Left lung (tissue), 4 donors: ENCODE measurements at regions not wholly inside any gene's neighbourhood (a gene's known extent, or its start where the extent isn't known, plus 50 kb on each side); places are given as distances from the start of the nearest gene placed in this dataset.

Source experiments
- ATAC-seq: fragments of 200-7000 bp; cut with Tn5 transposase; one replicate; pipeline ENCODE4 v1.9.1; 2020; ENCODE audit warnings: moderate library complexity
- DNase-seq, 4 donors: peaks; one replicate each; pipeline ENCODE4 v3.0.0-alpha.2; 2013 to 2020
- H3K27ac ChIP-seq, 2 donors: fragments of 200-600 bp; sonication (generic) in 1 of 2; one replicate each; pipeline versions ENCODE4 v1.5.0 to v1.8.0; 2020 to 2021
- H3K27me3 ChIP-seq, 2 donors: fragments of 200-600 bp; sonication (generic) in 1 of 2; one replicate each; pipeline versions ENCODE4 v1.5.0 to v1.8.0; 2020 to 2021
- H3K36me3 ChIP-seq, 2 donors: fragments of 200-600 bp; sonication (generic) in 1 of 2; one replicate each; pipeline versions ENCODE4 v1.5.0 to v1.8.0; 2020 to 2021
- H3K4me1 ChIP-seq, 2 donors: fragments of 200-600 bp; one replicate each; pipeline ENCODE4 v1.8.0; 2021
- H3K4me3 ChIP-seq, 2 donors: fragments of 200-600 bp; sonication (generic) in 1 of 2; one replicate each; pipeline versions ENCODE4 v1.5.0 to v1.8.0; 2020 to 2021; ENCODE audit warnings: mild to moderate bottlenecking in 1 of 2
- H3K9me3 ChIP-seq, 2 donors: fragments of 200-600 bp; sonication (generic) in 1 of 2; one replicate each; pipeline versions ENCODE4 v1.5.0 to v1.8.0; 2020 to 2021
- intact Hi-C, 2 donors: fragments of 100-400 bp; cut with DNase I; formaldehyde crosslinking; loops; one replicate each; pipeline versions ENCODE4 v1.11.2 to v1.14.2; 2022
- TF ChIP-seq, protein P1 (sequence below), 2 donors: fragments of 200-600 bp; sonication (generic) in 1 of 2; IDR thresholded peaks; one replicate each; pipeline versions ENCODE4 v1.5.0 to v1.8.0; 2021; ENCODE audit warnings: antibody characterized with exemption in 2 of 2
- donor health status: DM: no; HTN: yes; CAD: no.
- donor health status: DM: no; HTN: no; CAD: no.

GRCh38 chr20:57936636-57937385 is 227.0 kb upstream of the PMEPA1 start:
- intact Hi-C loops, result no loop called here
- Histone ChIP-seq H3K36me3 (no peaks in the 10 kb centered on the region), H3K9me3 (no peaks in the 10 kb centered on the region), H3K27me3 (peaks cover 0 to 6% of the 10 kb centered on the region in 2 donors), H3K4me1 (peaks cover 0 to 4% of the 10 kb centered on the region in 2 donors), H3K4me3 (no peak overlapping the region), H3K27ac (no peak overlapping the region)
- ATAC-seq (no peak), DNase-seq (no peak)
- TF ChIP-seq, protein P1, sequence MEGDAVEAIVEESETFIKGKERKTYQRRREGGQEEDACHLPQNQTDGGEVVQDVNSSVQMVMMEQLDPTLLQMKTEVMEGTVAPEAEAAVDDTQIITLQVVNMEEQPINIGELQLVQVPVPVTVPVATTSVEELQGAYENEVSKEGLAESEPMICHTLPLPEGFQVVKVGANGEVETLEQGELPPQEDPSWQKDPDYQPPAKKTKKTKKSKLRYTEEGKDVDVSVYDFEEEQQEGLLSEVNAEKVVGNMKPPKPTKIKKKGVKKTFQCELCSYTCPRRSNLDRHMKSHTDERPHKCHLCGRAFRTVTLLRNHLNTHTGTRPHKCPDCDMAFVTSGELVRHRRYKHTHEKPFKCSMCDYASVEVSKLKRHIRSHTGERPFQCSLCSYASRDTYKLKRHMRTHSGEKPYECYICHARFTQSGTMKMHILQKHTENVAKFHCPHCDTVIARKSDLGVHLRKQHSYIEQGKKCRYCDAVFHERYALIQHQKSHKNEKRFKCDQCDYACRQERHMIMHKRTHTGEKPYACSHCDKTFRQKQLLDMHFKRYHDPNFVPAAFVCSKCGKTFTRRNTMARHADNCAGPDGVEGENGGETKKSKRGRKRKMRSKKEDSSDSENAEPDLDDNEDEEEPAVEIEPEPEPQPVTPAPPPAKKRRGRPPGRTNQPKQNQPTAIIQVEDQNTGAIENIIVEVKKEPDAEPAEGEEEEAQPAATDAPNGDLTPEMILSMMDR (IDR thresholded peaks at IDR 0.05), result no peak

GRCh38 chr20:57934913-57935312 is 225.1 kb upstream of the PMEPA1 start:
- H3K9me3 ChIP-seq, result no peaks in the 10 kb centered on the region
- DNase-seq (no peak), ATAC-seq (no peak)
- peaks cover 0 to 4% of the 10 kb centered on the region in 2 donors for H3K4me1 ChIP-seq
- intact Hi-C loops, result no loop called here
- H3K27me3 ChIP-seq, result no peaks in the 10 kb centered on the region
- H3K27ac ChIP-seq, result no peak overlapping the region
- H3K4me3 ChIP-seq, result no peak overlapping the region
- TF ChIP-seq, protein P1 (IDR thresholded peaks at IDR 0.05), result no peak
- H3K36me3 ChIP-seq, result no peaks in the 10 kb centered on the region

DNA sequence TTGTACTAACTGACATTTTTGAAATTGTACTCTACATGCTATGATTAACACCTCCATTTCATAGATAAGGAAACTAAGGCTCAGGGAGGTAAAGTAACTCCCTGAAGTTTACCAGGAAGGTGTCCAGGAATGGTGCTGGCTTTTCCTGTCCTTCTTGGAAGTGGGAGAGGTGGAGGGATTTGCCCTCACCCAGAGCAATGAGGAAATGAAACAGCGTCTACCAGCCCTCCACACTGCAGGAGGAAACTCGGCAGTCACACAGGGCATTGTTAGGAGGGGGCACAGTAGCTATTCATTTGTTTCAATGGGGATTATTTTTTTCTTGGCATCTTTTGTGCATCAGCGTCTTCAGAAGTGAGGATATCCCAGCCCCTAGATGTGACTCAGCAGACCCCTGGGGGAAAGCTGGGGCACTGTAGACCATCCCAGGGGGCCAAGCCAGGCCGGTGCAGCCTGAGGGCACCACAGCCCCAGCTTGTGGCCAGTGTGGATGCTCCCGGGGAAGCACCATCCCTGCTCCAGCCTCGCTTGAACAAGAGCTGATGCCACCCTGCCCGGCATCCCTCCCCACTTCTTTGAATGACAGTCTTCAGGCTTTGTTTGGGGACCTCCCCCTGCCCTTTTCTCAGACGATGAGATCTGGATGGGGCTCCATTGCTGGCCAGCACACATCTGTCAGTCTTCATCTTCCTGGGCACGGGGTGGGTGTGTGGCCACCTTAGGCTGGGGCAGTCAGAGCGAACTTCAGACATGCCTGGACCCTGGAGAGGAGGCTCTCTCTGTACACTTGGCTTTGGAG is 224.4 kb upstream of the PMEPA1 start:
- ATAC-seq (no peak), DNase-seq (no peak)
- Histone ChIP-seq H3K27me3 (no peaks in the 10 kb centered on the region), H3K9me3 (no peaks in the 10 kb centered on the region), H3K36me3 (no peaks in the 10 kb centered on the region), H3K27ac (no peak overlapping the region), H3K4me1 (peaks cover 0 to 4% of the 10 kb centered on the region in 2 donors), H3K4me3 (no peak overlapping the region)
- intact Hi-C loops, result no loop called here
- TF ChIP-seq, protein P1 (IDR thresholded peaks at IDR 0.05), result no peak

GRCh38 chr20:57932227-57932864 is 222.5 kb upstream of the PMEPA1 start:
- intact Hi-C loops, result no loop called here
- Histone ChIP-seq H3K27ac (no peak overlapping the region), H3K36me3 (no peaks in the 10 kb centered on the region), H3K27me3 (no peaks in the 10 kb centered on the region), H3K9me3 (no peaks in the 10 kb centered on the region), H3K4me1 (no peaks in the 10 kb centered on the region), H3K4me3 (no peak overlapping the region)
- TF ChIP-seq, protein P1 (IDR thresholded peaks at IDR 0.05), result no peak
- DNase-seq (no peak), ATAC-seq (no peak)

DNA sequence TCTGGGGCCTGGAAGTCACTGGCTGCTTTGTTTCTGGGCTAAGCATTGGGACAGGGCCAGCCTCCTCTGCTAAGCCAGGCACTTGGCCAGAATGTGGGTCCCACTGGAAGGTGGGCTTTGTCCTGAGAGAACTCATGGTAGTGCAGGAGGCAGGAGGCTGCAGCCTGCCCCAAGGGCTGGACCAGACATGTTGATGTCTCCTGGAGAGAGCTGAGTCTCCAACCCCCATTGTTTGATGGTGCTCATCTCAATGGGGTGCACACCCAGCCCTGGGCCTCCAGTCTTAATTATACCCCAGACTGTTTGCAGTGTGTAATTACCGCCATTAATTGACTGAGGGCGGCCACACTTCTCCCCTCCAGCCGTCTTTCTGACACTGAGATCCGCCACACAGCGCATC is 220.5 kb upstream of the PMEPA1 start:
- TF ChIP-seq, protein P1 (IDR thresholded peaks at IDR 0.05), result no peak
- Histone ChIP-seq H3K27ac (no peak overlapping the region), H3K27me3 (no peaks in the 10 kb centered on the region), H3K36me3 (no peaks in the 10 kb centered on the region), H3K4me1 (no peaks in the 10 kb centered on the region), H3K9me3 (peaks cover 0 to 10% of the 10 kb centered on the region in 2 donors), H3K4me3 (no peak overlapping the region)
- intact Hi-C loops, result no loop called here
- no peak for DNase-seq
- no peak for ATAC-seq
